RWPE2 (cell line): ENCODE measurements at regions not wholly inside any gene's neighbourhood (a gene's known extent, or its start where the extent isn't known, plus 50 kb on each side); places are given as distances from the start of the nearest gene placed in this dataset.

Experiments
- ATAC-seq: fragments of 200-7000 bp; cut with Tn5 transposase; 3 replicates; pipeline ENCODE4 v1.9.1; 2021; ENCODE audit warnings: low read depth
- DNase-seq: peaks from one replicate; pipeline ENCODE4 v3.0.0-alpha.2; 2020; ENCODE audit warnings: low spot score
- H3K27ac ChIP-seq: fragments of 450-650 bp; 2 replicates; pipeline ENCODE4 v1.5.1; 2017; ENCODE audit warnings: mild to moderate bottlenecking; ENCODE audit not compliant: poor library complexity, severe bottlenecking
- H3K27me3 ChIP-seq: fragments of 250-450 bp; sonication (Bioruptor Pico); 2 replicates; pipeline ENCODE4 v1.5.1; 2021; ENCODE audit warnings: mild to moderate bottlenecking, moderate library complexity; ENCODE audit not compliant: insufficient read depth, poor library complexity, severe bottlenecking
- H3K36me3 ChIP-seq: fragments of 250-450 bp; sonication (Bioruptor Pico); 2 replicates; pipeline ENCODE4 v1.5.1; 2020; ENCODE audit warnings: low read depth, mild to moderate bottlenecking, moderate library complexity
- H3K4me1 ChIP-seq: fragments of 250-450 bp; sonication (Bioruptor Pico); 2 replicates; pipeline ENCODE4 v1.5.1; 2021; ENCODE audit warnings: mild to moderate bottlenecking, moderate library complexity; ENCODE audit not compliant: insufficient read depth, poor library complexity, severe bottlenecking
- H3K4me3 ChIP-seq: fragments of 250-450 bp; sonication (Bioruptor Pico); 2 replicates; pipeline ENCODE4 v1.5.1; 2021; ENCODE audit warnings: mild to moderate bottlenecking, moderate library complexity; ENCODE audit not compliant: severe bottlenecking
- H3K9me3 ChIP-seq: fragments of 250-450 bp; sonication (Bioruptor Pico); 2 replicates; pipeline ENCODE4 v1.5.1; 2021; ENCODE audit warnings: mild to moderate bottlenecking, moderate library complexity; ENCODE audit not compliant: severe bottlenecking
- CTCF ChIP-seq: fragments of 450-650 bp; IDR thresholded peaks from one replicate; pipeline ENCODE4 v1.5.1; 2017; ENCODE audit warnings: mild to moderate bottlenecking, moderate library complexity; ENCODE audit not compliant: poor library complexity, severe bottlenecking

- no peak for DNase-seq
- no peaks in the 10 kb centered on the region for H3K9me3 ChIP-seq
- H3K4me1 ChIP-seq = no peaks in the 10 kb centered on the region
- no peaks in the 10 kb centered on the region for H3K27me3 ChIP-seq
- no peak overlapping the region for H3K27ac ChIP-seq
- no peak for TF ChIP-seq CTCF
- no peak overlapping the region for H3K4me3 ChIP-seq
- ATAC-seq = no peak
- H3K36me3 ChIP-seq = no peaks in the 10 kb centered on the region
These were observed 455.6 kb downstream of the BUD13 start for GRCh38 chr11:116317212-116317611.

- no peaks in the 10 kb centered on the region for H3K27me3 ChIP-seq
- no peak for TF ChIP-seq CTCF
- ATAC-seq (no peak), DNase-seq (no peak)
- H3K9me3 ChIP-seq = no peaks in the 10 kb centered on the region
- no peak overlapping the region for H3K4me3 ChIP-seq
- H3K4me1 ChIP-seq = no peaks in the 10 kb centered on the region
- H3K27ac ChIP-seq = no peak overlapping the region
- no peaks in the 10 kb centered on the region for H3K36me3 ChIP-seq
These were observed 458.8 kb downstream of the BUD13 start for GRCh38 chr11:116314006-116314405.

- peak; percentile 94 for ATAC-seq
These were observed 460.0 kb downstream of the BUD13 start for GRCh38 chr11:116312570-116313391.

GRCh38 chr11:116311206-116311605 lies 461.6 kb downstream of the BUD13 start:
- no peak for DNase-seq

More at GRCh38 chr11:116312570-116313391, 460.0 kb downstream of the BUD13 start:
- no peaks in the 10 kb centered on the region for H3K9me3 ChIP-seq
- no peaks in the 10 kb centered on the region for H3K36me3 ChIP-seq
- peak; percentile 76 for DNase-seq
- no peak for TF ChIP-seq CTCF
- H3K27ac ChIP-seq = no peak overlapping the region
- H3K4me1 ChIP-seq = no peaks in the 10 kb centered on the region
- H3K27me3 ChIP-seq = no peaks in the 10 kb centered on the region
- no peak overlapping the region for H3K4me3 ChIP-seq

More at GRCh38 chr11:116311206-116311605, 461.6 kb downstream of the BUD13 start:
- Histone ChIP-seq H3K27me3 (no peaks in the 10 kb centered on the region), H3K36me3 (no peaks in the 10 kb centered on the region), H3K4me1 (no peaks in the 10 kb centered on the region), H3K9me3 (no peaks in the 10 kb centered on the region), H3K27ac (no peak overlapping the region), H3K4me3 (no peak overlapping the region)
- TF ChIP-seq CTCF = no peak
- ATAC-seq = no peak
